ENCODE measurements at regions not wholly inside any gene's neighbourhood (a gene's known extent, or its start where the extent isn't known, plus 50 kb on each side); places are given as distances from the start of the nearest gene placed in this dataset.

DNA sequence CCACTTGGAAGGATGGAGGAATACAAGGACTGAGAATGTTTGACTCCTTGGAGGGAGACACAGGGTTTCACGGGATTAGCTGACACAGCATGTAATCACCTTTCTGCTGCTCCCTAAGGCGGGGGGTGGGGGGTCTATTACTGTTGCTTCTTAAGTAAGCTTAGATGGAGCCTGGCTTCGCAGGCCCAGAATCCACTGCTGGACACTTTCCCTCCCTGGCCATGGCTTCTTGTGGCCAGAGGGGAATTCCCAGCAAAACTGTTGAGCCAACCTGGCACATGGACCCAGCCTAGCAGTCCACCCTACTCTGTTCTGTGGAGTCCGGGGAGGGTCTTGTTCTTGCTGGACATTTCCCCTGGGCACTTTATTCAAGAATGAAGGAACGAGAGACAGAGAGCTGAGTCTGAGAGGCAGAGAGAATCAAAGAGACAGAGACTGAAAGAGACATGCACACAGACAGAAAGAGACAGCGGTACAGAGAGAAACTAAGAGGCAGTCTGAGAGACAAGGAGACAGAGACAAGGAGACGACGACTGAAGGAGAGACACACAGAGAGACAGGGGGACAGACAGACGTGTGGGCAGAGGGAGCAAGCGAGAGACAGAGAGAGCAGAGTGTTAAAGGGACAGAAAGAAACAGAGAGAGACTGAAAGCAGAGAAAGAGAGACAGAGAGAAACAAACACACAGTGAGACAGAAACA, 55.6 kb upstream of the DLG1 start:
- POLR2A ChIA-PET: no interaction called here
- no peak overlapping the region for H3K4me3 Mint-ChIP-seq
- peak overlapping the region; percentile 47; the same call in 1 of the 2 replicates for H3K27ac Mint-ChIP-seq
- peaks cover 7% of the 10 kb centered on the region for H3K9me3 Mint-ChIP-seq
- DNase-seq (ENCODE audit: low spot score): no peak
- H3K4me1 Mint-ChIP-seq: peaks cover 8% of the 10 kb centered on the region
- H3K27me3 Mint-ChIP-seq (ENCODE audit: low read depth): no peaks in the 10 kb centered on the region
- peaks cover 8% of the 10 kb centered on the region for H3K36me3 Mint-ChIP-seq
- CTCF ChIA-PET: interaction anchor here (1.0 to 1.5 kb wide), 3 partner anchors 10 to 69 kb away, joined by 3 to 5 read pairs (median 3); no protein-coding TSS in a partner anchor
- TF ChIP-seq, protein P1, sequence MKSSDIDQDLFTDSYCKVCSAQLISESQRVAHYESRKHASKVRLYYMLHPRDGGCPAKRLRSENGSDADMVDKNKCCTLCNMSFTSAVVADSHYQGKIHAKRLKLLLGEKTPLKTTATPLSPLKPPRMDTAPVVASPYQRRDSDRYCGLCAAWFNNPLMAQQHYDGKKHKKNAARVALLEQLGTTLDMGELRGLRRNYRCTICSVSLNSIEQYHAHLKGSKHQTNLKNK (CRISPR knock-in tag; IDR thresholded peaks at IDR 0.05): no peak
- no peak for TF ChIP-seq GABPB1 (CRISPR knock-in tag; IDR thresholded peaks at IDR 0.05)
- no peak for TF ChIP-seq CREB1 (CRISPR knock-in tag; IDR thresholded peaks at IDR 0.05)
- no peak for TF ChIP-seq TEAD1 (CRISPR knock-in tag; IDR thresholded peaks at IDR 0.05)
- TF ChIP-seq, protein P2, sequence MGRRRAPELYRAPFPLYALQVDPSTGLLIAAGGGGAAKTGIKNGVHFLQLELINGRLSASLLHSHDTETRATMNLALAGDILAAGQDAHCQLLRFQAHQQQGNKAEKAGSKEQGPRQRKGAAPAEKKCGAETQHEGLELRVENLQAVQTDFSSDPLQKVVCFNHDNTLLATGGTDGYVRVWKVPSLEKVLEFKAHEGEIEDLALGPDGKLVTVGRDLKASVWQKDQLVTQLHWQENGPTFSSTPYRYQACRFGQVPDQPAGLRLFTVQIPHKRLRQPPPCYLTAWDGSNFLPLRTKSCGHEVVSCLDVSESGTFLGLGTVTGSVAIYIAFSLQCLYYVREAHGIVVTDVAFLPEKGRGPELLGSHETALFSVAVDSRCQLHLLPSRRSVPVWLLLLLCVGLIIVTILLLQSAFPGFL (CRISPR knock-in tag; IDR thresholded peaks at IDR 0.05; ENCODE audit: borderline replicate concordance): no peak
- TF ChIP-seq CTCF (IDR thresholded peaks at IDR 0.05): no peak
- no peak for TF ChIP-seq ZNF263 (CRISPR knock-in tag; IDR thresholded peaks at IDR 0.05; ENCODE audit: low read depth)
- ATAC-seq: no peak

GRCh38 chr3:197353001-197353866, 54.8 kb upstream of the DLG1 start:
- H3K9me3 Mint-ChIP-seq: no peaks in the 10 kb centered on the region
- ChIA-PET POLR2A (no interaction called here), CTCF (interaction anchor here (1.0 to 1.5 kb wide), 2 partner anchors 11 to 14 kb away, joined by 3 to 5 read pairs; no protein-coding TSS in a partner anchor)
- ATAC-seq (no peak), DNase-seq (ENCODE audit: low spot score) (no peak)
- TF ChIP-seq, protein P3, sequence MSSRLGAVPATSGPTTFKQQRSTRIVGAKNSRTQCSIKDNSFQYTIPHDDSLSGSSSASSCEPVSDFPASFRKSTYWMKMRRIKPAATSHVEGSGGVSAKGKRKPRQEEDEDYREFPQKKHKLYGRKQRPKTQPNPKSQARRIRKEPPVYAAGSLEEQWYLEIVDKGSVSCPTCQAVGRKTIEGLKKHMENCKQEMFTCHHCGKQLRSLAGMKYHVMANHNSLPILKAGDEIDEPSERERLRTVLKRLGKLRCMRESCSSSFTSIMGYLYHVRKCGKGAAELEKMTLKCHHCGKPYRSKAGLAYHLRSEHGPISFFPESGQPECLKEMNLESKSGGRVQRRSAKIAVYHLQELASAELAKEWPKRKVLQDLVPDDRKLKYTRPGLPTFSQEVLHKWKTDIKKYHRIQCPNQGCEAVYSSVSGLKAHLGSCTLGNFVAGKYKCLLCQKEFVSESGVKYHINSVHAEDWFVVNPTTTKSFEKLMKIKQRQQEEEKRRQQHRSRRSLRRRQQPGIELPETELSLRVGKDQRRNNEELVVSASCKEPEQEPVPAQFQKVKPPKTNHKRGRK (CRISPR knock-in tag; IDR thresholded peaks at IDR 0.05; ENCODE audit: borderline replicate concordance): no peak
- no peak for TF ChIP-seq ZNF317 (CRISPR knock-in tag; IDR thresholded peaks at IDR 0.05; ENCODE audit: borderline replicate concordance, low read depth)
- no peak for TF ChIP-seq SMAD4 (CRISPR knock-in tag; IDR thresholded peaks at IDR 0.05)
- TF ChIP-seq NFATC4 (CRISPR knock-in tag; IDR thresholded peaks at IDR 0.05): no peak
- no peak for TF ChIP-seq NFE2L1 (CRISPR knock-in tag; IDR thresholded peaks at IDR 0.05)
- no peak for TF ChIP-seq AR (CRISPR knock-in tag; IDR thresholded peaks at IDR 0.05)
- no peak for TF ChIP-seq OVOL2 (CRISPR knock-in tag; IDR thresholded peaks at IDR 0.05; ENCODE audit: borderline replicate concordance)
- H3K27me3 Mint-ChIP-seq (ENCODE audit: low read depth): no peaks in the 10 kb centered on the region
- H3K36me3 Mint-ChIP-seq: peaks cover 2% of the 10 kb centered on the region; the same call in 1 of the 2 replicates
- no peak overlapping the region for H3K4me3 Mint-ChIP-seq
- H3K4me1 Mint-ChIP-seq: peaks cover 8% of the 10 kb centered on the region
- no peak overlapping the region for H3K27ac Mint-ChIP-seq
